ENCODE measurements at regions not wholly inside any gene's neighbourhood (a gene's known extent, or its start where the extent isn't known, plus 50 kb on each side); places are given as distances from the start of the nearest gene placed in this dataset.

DNA sequence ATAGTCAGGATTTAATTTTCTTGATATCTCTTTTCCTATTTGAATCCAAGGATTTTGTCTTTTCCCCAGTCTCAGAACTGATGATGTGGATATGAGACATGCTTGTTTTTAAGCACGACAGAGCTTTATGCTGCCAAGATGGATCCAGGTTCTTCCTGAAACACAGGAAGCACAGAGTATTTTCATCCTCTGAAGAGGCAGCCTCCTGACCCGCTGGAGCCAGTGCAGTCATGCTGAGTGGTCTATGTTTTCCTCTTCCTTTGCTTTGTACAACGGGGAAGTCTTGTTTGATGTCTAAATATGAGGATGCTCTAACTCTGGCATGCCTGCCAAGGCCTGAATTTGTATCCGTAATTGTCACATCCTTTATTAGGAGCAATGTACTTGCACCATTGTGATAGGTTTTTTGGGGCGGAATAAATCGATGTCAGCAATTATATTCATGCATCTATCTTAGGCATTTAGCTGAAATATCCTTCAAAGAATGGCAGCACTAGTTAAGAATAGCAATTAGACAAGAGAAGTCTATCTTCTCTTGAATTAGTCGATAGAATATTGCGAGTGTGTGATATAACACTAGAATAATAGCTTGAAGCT lies 407.1 kb upstream of the JAG1 start:
- intact Hi-C loops (cut with DNase I, micrococcal nuclease) = no loop called here
- TF ChIP-seq, protein P1, sequence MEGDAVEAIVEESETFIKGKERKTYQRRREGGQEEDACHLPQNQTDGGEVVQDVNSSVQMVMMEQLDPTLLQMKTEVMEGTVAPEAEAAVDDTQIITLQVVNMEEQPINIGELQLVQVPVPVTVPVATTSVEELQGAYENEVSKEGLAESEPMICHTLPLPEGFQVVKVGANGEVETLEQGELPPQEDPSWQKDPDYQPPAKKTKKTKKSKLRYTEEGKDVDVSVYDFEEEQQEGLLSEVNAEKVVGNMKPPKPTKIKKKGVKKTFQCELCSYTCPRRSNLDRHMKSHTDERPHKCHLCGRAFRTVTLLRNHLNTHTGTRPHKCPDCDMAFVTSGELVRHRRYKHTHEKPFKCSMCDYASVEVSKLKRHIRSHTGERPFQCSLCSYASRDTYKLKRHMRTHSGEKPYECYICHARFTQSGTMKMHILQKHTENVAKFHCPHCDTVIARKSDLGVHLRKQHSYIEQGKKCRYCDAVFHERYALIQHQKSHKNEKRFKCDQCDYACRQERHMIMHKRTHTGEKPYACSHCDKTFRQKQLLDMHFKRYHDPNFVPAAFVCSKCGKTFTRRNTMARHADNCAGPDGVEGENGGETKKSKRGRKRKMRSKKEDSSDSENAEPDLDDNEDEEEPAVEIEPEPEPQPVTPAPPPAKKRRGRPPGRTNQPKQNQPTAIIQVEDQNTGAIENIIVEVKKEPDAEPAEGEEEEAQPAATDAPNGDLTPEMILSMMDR (IDR thresholded peaks at IDR 0.05) = no peak
- H3K9me3 ChIP-seq = no peaks in the 10 kb centered on the region
- ATAC-seq (no peak), DNase-seq (no peak)
- H3K4me1 ChIP-seq (ENCODE audit: low read depth) = no peaks in the 10 kb centered on the region
- H3K4me3 ChIP-seq = no peak overlapping the region
- no peaks in the 10 kb centered on the region for H3K36me3 ChIP-seq (ENCODE audit: low read depth)

DNA sequence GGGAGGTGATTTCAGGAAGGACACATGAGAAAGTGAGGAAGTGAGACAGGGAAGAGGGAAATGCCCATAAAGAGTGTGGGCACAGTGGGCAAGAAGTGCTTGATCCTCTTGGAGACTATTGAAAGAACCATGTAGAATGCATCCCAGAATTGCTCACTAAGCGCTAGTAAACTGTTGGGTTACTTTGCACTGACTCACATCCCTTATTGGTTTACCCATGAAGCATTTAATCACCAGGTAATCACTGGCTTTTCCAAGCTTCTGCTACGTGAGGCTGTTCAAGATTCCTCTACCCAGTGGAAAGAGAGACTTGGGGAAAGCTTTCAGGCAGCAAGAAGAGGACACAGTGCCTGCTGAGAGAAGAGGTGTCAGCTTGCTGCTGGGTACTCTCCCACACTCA lies 410.0 kb upstream of the JAG1 start:
- intact Hi-C loops (cut with DNase I, micrococcal nuclease) = no loop called here
- H3K9me3 ChIP-seq = no peaks in the 10 kb centered on the region
- H3K4me1 ChIP-seq (ENCODE audit: low read depth) = no peaks in the 10 kb centered on the region
- DNase-seq (no peak), ATAC-seq (no peak)
- H3K36me3 ChIP-seq (ENCODE audit: low read depth) = no peaks in the 10 kb centered on the region
- TF ChIP-seq, protein P1 (IDR thresholded peaks at IDR 0.05) = no peak
- H3K4me3 ChIP-seq = no peak overlapping the region

DNA sequence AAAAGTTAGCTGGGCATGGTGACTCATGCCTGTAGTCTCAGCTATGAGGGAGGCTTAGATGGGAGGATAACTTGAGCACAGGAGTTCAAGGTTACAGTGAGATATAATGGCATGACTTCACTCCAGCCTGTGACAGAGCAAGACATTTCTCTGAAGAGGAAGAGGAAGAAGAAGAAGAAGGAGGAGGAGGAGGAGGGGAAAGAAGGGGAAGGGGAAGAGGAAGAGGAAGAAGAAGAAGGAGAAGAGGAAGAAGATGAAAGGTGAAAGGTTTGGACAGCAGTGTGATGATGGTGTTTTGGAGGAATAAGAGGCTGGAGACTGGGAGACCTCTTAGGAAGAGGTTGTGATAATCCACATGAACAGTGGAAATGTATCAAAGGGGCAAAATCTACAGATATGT lies 410.7 kb upstream of the JAG1 start:
- TF ChIP-seq, protein P1 (IDR thresholded peaks at IDR 0.05) = no peak
- H3K4me3 ChIP-seq = no peak overlapping the region
- ATAC-seq (no peak), DNase-seq (no peak)
- intact Hi-C loops (cut with DNase I, micrococcal nuclease) = no loop called here
- H3K9me3 ChIP-seq = no peaks in the 10 kb centered on the region
- no peaks in the 10 kb centered on the region for H3K4me1 ChIP-seq (ENCODE audit: low read depth)
- H3K36me3 ChIP-seq (ENCODE audit: low read depth) = no peaks in the 10 kb centered on the region

DNA sequence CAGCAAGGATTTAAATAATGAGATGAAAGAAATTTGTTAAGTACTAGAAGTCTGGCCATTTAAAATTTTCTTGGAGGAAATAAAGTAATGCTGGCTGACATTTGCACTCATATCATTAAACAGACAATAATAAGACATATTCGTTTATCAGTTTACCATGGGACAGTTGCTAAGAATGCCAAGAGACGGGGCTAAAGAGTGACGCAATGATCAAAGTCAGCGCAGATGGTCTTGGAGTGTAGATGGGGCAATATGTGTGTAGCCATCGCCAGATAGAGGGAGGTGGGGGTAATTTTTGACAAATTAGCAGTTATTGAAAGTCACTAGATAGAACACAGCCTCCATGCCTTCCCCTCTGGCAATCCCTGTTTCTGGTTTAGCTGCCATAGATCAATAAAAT lies 413.2 kb upstream of the JAG1 start:
- DNase-seq (no peak), ATAC-seq (no peak)
- Histone ChIP-seq H3K36me3 (ENCODE audit: low read depth) (no peaks in the 10 kb centered on the region), H3K9me3 (no peaks in the 10 kb centered on the region), H3K4me1 (ENCODE audit: low read depth) (no peaks in the 10 kb centered on the region), H3K4me3 (no peak overlapping the region)
- intact Hi-C loops (cut with DNase I, micrococcal nuclease) = no loop called here
- TF ChIP-seq, protein P1 (IDR thresholded peaks at IDR 0.05) = no peak

DNA sequence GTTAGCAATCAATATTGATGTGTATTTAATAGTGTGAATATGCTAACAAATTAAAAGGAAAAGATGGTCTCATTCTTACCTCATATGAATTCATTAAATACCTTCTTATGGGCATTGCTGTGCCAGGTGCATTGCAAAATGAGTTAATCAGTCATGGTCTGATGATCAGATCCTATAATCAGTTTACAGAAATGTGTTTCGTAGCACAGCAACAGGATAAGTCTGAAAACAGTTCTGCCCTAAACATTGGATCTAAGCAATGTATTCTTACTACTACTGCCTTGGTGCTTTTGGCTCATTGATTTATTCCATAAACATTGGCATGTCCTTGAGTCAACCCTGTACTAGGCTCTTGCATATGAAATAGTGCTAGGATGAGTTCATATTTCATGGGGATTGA lies 417.0 kb upstream of the JAG1 start:
- ATAC-seq (no peak), DNase-seq (no peak)
- H3K9me3 ChIP-seq = no peaks in the 10 kb centered on the region
- TF ChIP-seq, protein P1 (IDR thresholded peaks at IDR 0.05) = no peak
- no peaks in the 10 kb centered on the region for H3K36me3 ChIP-seq (ENCODE audit: low read depth)
- no peaks in the 10 kb centered on the region for H3K4me1 ChIP-seq (ENCODE audit: low read depth)
- no peak overlapping the region for H3K4me3 ChIP-seq
- intact Hi-C loops (cut with DNase I, micrococcal nuclease) = no loop called here

DNA sequence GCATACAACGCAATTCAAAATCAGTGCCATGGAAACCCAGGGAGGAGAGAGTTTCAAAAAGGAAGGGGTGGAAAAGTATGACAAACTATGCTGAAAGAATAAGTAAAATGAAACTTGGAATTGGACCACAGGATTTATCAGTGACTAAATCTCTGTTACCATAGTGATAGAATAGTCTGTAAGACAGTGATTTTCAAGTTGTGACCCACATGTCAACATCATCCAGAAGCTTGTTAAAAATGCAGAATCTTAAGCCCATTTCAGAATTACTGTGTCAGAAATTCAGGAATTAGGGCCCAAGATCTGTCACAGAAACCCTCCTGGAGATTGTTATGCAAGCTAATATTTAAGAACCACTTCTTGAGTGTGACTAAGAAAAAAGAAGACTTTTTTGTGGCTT lies 417.7 kb upstream of the JAG1 start:
- TF ChIP-seq, protein P1 (IDR thresholded peaks at IDR 0.05) = no peak
- H3K4me1 ChIP-seq (ENCODE audit: low read depth) = no peaks in the 10 kb centered on the region
- H3K36me3 ChIP-seq (ENCODE audit: low read depth) = no peaks in the 10 kb centered on the region
- no peak overlapping the region for H3K4me3 ChIP-seq
- ATAC-seq (no peak), DNase-seq (no peak)
- intact Hi-C loops (cut with DNase I, micrococcal nuclease) = no loop called here
- no peaks in the 10 kb centered on the region for H3K9me3 ChIP-seq

Data from mucosa of descending colon (tissue), 3 donors.